Hematopoietic multipotent progenitor cell (in vitro differentiated cells): ENCODE measurements at regions not wholly inside any gene's neighbourhood (a gene's known extent, or its start where the extent isn't known, plus 50 kb on each side); places are given as distances from the start of the nearest gene placed in this dataset. TPM values are rescaled to one million over a fixed set of nuclear protein-coding genes. Genes with fewer than 3 reads are reported as not detected.

Experiments used
- small RNA-seq: library from RNA; depleted of rRNA; stranded (forward); fragments of <200 nt; gene quantifications from one replicate; pipeline ENCODE3, GENCODE V24; 2012

Small RNAs in the stretch of these regions (small RNA-seq; reads per million reads assigned to genes)
- not detected for gene RNA5SP403
- gene RNA5SP404 = not detected
